CD4-positive, alpha-beta T cell (primary cell): ENCODE measurements at regions not wholly inside any gene's neighbourhood (a gene's known extent, or its start where the extent isn't known, plus 50 kb on each side); places are given as distances from the start of the nearest gene placed in this dataset.
A peak's percentile ranks its signal among the peaks of the same experiment; 100 is the strongest.

Experiments
- ATAC-seq: fragments of 200-7000 bp; cut with Tn5 transposase; one replicate; pipeline ENCODE4 v1.10.0; 2022; ENCODE audit warnings: mild to moderate bottlenecking; ENCODE audit not compliant: poor library complexity
- CTCF ChIA-PET: fragments of 350-600 bp; sonication (Branson Sonifier 250); formaldehyde crosslinking; loops from one replicate; lab custom pipeline; 2021; ENCODE audit warnings: antibody characterized with exemption, inconsistent platforms; lab: Charles Lee
- POLR2A ChIA-PET: fragments of 350-600 bp; sonication (Branson Sonifier 250); formaldehyde crosslinking; loops from one replicate; lab custom pipeline; 2021; ENCODE audit warnings: antibody characterized with exemption, inconsistent platforms; lab: Charles Lee
- DNase-seq, 14 experiments: peaks; one replicate each; pipeline ENCODE4 v3.0.0-alpha.2; 2013 to 2020; ENCODE audit warnings: mixed read lengths in 2 of 14
- H3K27ac ChIP-seq, 2 donors: one replicate each; pipeline versions ENCODE4 v1.5.1 to v1.7.0; 2013; ENCODE audit warnings: low read length in 2 of 2, low read depth in 1 of 2, mild to moderate bottlenecking in 1 of 2
- H3K27me3 ChIP-seq, 2 experiments: 1 replicate in 1 of 2; 2 replicates in 1 of 2; pipeline versions ENCODE4 v1.6.1 to v1.7.0; 2013; ENCODE audit warnings: low read length in 2 of 2, control low read depth in 1 of 2, mild to moderate bottlenecking in 1 of 2, moderate library complexity in 1 of 2; ENCODE audit not compliant: insufficient read depth in 2 of 2, control insufficient read depth in 1 of 2
- H3K36me3 ChIP-seq: one replicate; pipeline ENCODE4 v1.6.1; 2013; ENCODE audit warnings: low read length, control low read depth; ENCODE audit not compliant: insufficient read depth
- H3K4me1 ChIP-seq: one replicate; pipeline ENCODE4 v1.6.1; 2013; ENCODE audit warnings: low read length, control low read depth; ENCODE audit not compliant: insufficient read depth
- H3K4me3 ChIP-seq: one replicate; pipeline ENCODE4 v1.5.1; 2013; ENCODE audit warnings: mild to moderate bottlenecking, low read length, moderate library complexity
- H3K9me3 ChIP-seq, 2 experiments: 1 replicate in 1 of 2; 2 replicates in 1 of 2; pipeline versions ENCODE4 v1.6.1 to v1.7.0; 2013; ENCODE audit warnings: low read length in 2 of 2, mild to moderate bottlenecking in 2 of 2, control low read depth in 1 of 2, moderate library complexity in 1 of 2; ENCODE audit not compliant: control insufficient read depth in 1 of 2, insufficient read depth in 1 of 2
- H3K27ac Mint-ChIP-seq: one replicate; pipeline ENCODE4 v1.8.0; 2020; ENCODE audit warnings: mixed read lengths
- H3K27me3 Mint-ChIP-seq: one replicate; pipeline ENCODE4 v1.8.0; 2021; ENCODE audit warnings: mixed read lengths
- H3K36me3 Mint-ChIP-seq: one replicate; pipeline ENCODE4 v1.8.0; 2021; ENCODE audit warnings: low read depth, mixed read lengths
- H3K4me1 Mint-ChIP-seq: one replicate; pipeline ENCODE4 v1.8.0; 2021; ENCODE audit warnings: low read depth, mixed read lengths
- H3K4me3 Mint-ChIP-seq: one replicate; pipeline ENCODE4 v1.8.0; 2020; ENCODE audit warnings: mild to moderate bottlenecking, mixed read lengths
- H3K9me3 Mint-ChIP-seq: one replicate; pipeline ENCODE4 v1.8.0; 2020; ENCODE audit warnings: mixed read lengths
- CTCF ChIP-seq: fragments of 200-600 bp; IDR thresholded peaks from one replicate; pipeline ENCODE4 v1.8.0; 2022; ENCODE audit warnings: antibody characterized with exemption, mild to moderate bottlenecking
- intact Hi-C, 2 experiments: fragments of 100-400 bp; cut with DNase I in 1 of 2; cut with micrococcal nuclease in 1 of 2; formaldehyde crosslinking; loops; one replicate each; pipeline versions ENCODE4 v1.15.1 to v1.9.0; 2023 to 2025; cut with DNase I, micrococcal nuclease

GRCh38 chr14:97296176-97296575 is 499.0 kb downstream of the VRK1 start:
- H3K36me3 Mint-ChIP-seq = no peaks in the 10 kb centered on the region
- Histone ChIP-seq H3K9me3 (no peaks in the 10 kb centered on the region), H3K4me3 (no peak overlapping the region), H3K36me3 (no peaks in the 10 kb centered on the region), H3K4me1 (peaks cover 2% of the 10 kb centered on the region), H3K27ac (no peak overlapping the region), H3K27me3 (no peaks in the 10 kb centered on the region)
- intact Hi-C loops = loop anchor here (5.0 kb wide), 2 partner anchors 481 to 1976 kb away; partner anchors contain the start of gene BCL11B (in 1 of the 2)
- TF ChIP-seq CTCF = no peak
- H3K27ac Mint-ChIP-seq = no peak overlapping the region
- peaks cover 20% of the 10 kb centered on the region for H3K4me1 Mint-ChIP-seq
- H3K27me3 Mint-ChIP-seq = no peaks in the 10 kb centered on the region
- ATAC-seq (no peak), DNase-seq (no peak)
- ChIA-PET POLR2A (no interaction called here), CTCF (interaction anchor here (1.4 kb wide), 1 partner anchor 17 kb away, joined by 4 read pairs; no protein-coding TSS in a partner anchor)
- H3K9me3 Mint-ChIP-seq = no peaks in the 10 kb centered on the region
- H3K4me3 Mint-ChIP-seq = no peak overlapping the region

GRCh38 chr14:97297100-97297499 is 499.9 kb downstream of the VRK1 start:
- CTCF ChIA-PET = no interaction called here

GRCh38 chr14:97298331-97298730 is 501.1 kb downstream of the VRK1 start:
- Histone ChIP-seq H3K9me3 (no peaks in the 10 kb centered on the region), H3K4me1 (peaks cover 2% of the 10 kb centered on the region), H3K27me3 (no peaks in the 10 kb centered on the region), H3K36me3 (no peaks in the 10 kb centered on the region), H3K27ac (no peak overlapping the region), H3K4me3 (no peak overlapping the region)
- H3K27ac Mint-ChIP-seq = no peak overlapping the region
- no peak for TF ChIP-seq CTCF
- intact Hi-C loops = loop anchor here (5.0 kb wide), 2 partner anchors 479 to 1974 kb away; partner anchors contain the start of gene BCL11B (in 1 of the 2)
- H3K4me1 Mint-ChIP-seq = peaks cover 16% of the 10 kb centered on the region
- H3K9me3 Mint-ChIP-seq = no peaks in the 10 kb centered on the region
- H3K36me3 Mint-ChIP-seq = no peaks in the 10 kb centered on the region
- POLR2A ChIA-PET = no interaction called here
- ATAC-seq (no peak), DNase-seq (peak in 1 of 14 experiments; percentile 9)
- H3K27me3 Mint-ChIP-seq = no peaks in the 10 kb centered on the region
- no peak overlapping the region for H3K4me3 Mint-ChIP-seq
- CTCF ChIA-PET = no interaction called here

More at GRCh38 chr14:97297100-97297499, 499.9 kb downstream of the VRK1 start:
- Histone ChIP-seq H3K27ac (no peak overlapping the region), H3K4me3 (no peak overlapping the region), H3K27me3 (no peaks in the 10 kb centered on the region), H3K36me3 (no peaks in the 10 kb centered on the region), H3K9me3 (no peaks in the 10 kb centered on the region), H3K4me1 (peaks cover 2% of the 10 kb centered on the region)
- H3K4me1 Mint-ChIP-seq = peaks cover 16% of the 10 kb centered on the region
- POLR2A ChIA-PET = no interaction called here
- DNase-seq = no peak
- no peak for ATAC-seq
- no peaks in the 10 kb centered on the region for H3K9me3 Mint-ChIP-seq
- no peak for TF ChIP-seq CTCF
- H3K36me3 Mint-ChIP-seq = no peaks in the 10 kb centered on the region
- H3K27ac Mint-ChIP-seq = no peak overlapping the region
- no peaks in the 10 kb centered on the region for H3K27me3 Mint-ChIP-seq
- intact Hi-C loops = loop anchor here (5.0 kb wide), 2 partner anchors 480 to 1975 kb away; partner anchors contain the start of gene BCL11B (in 1 of the 2)
- no peak overlapping the region for H3K4me3 Mint-ChIP-seq
